ENCODE measurements at regions not wholly inside any gene's neighbourhood (a gene's known extent, or its start where the extent isn't known, plus 50 kb on each side); places are given as distances from the start of the nearest gene placed in this dataset.
"Not testable (repeated sequence)": the region's sequence is repeated elsewhere in the genome, so short reads cannot be mapped to it uniquely, and the experiment has no call there.

DNA sequence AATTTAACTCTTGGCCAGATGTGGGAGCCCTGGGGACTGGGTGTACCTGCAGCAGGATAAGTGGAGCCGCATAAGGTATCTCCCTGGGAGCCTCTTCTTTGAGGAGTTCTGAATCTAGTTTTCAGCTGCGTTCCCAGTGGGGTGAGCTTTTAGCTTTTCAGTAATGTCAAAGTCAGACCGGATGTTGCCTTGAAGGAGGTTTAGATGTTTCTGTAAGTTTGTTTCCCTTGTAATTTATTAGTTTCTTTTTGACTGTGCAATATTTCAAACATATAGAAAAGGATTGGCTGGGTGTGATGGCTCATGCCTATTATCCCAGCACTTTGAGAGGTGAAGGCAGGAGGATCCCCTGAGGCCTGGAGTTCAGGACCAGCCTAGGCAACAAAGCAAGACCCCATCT lies 98.6 kb upstream of the EEF2KMT start:
- no peak for DNase-seq
- intact Hi-C loops (cut with DNase I), result no loop called here

DNA sequence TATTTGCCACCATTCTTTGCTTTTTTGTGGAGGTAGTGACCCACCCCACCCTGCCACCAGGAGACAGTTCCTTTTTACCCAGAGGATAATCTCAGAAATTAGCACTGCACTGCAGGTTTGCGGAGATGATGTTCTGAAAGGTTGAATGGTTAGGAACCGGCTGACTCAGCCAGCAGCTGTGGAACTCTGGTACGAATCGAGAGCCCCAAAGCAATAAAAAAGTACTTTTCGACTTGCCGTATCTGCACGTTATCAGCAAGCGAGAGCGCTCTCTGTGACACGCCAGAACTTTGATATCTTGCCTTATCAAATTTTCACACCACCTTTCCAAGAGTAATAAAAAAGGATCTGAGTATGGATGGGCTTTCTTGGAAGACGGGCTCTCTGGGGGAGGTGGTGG lies 96.3 kb upstream of the EEF2KMT start:
- peak in 15 of 42 donors; percentile 5 to 40 (median 12) for DNase-seq
- intact Hi-C loops (cut with DNase I), result no loop called here

DNA sequence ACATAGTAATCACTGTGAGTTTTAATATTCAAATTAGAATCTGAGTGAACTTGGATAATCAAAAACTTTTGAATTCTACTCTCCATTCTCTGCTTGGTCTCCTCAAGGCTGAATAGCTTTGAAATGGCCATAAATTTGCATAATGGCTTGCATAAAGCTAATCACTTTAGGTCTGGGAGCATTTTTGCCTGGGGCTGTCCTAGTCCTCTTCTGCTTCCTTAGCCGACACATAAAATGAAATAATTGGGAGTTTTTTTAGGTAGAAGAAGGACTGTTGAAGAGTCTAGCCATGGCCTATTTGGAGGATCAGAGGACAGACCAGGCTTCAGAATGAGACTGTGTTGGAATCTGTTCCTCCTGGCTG lies 91.4 kb upstream of the EEF2KMT start:
- no peak for DNase-seq
- intact Hi-C loops (cut with DNase I), result no loop called here

GRCh38 chr16:5188318-5188988 lies 90.9 kb upstream of the EEF2KMT start:
- intact Hi-C loops (cut with DNase I), result no loop called here
- DNase-seq, result no peak

GRCh38 chr16:5187402-5187952 lies 89.9 kb upstream of the EEF2KMT start:
- no peak for DNase-seq
- intact Hi-C loops (cut with DNase I), result no loop called here

GRCh38 chr16:5186381-5186903 lies 88.8 kb upstream of the EEF2KMT start:
- no peak for DNase-seq
- intact Hi-C loops (cut with DNase I), result no loop called here

DNA sequence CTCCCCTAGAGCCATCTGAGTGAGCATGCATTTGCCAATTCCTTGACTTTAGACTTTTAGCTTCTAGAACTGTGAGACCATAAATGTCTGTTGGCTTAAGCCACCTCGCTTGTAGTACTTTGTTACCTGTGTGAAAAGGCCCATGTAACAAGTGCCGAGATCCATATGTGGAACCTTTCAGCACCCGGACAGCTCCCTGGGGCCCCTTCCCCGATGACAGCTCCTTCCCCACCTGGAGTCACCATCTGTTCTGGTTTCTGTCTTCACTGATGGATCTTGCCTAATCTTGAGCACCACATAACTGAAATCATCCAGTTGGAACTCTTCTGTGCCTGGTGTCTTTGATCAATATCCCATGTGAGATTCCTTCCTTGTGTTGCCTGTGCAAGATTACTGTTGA lies 78.9 kb upstream of the EEF2KMT start:
- intact Hi-C loops (cut with DNase I), result no loop called here
- no peak for DNase-seq

DNA sequence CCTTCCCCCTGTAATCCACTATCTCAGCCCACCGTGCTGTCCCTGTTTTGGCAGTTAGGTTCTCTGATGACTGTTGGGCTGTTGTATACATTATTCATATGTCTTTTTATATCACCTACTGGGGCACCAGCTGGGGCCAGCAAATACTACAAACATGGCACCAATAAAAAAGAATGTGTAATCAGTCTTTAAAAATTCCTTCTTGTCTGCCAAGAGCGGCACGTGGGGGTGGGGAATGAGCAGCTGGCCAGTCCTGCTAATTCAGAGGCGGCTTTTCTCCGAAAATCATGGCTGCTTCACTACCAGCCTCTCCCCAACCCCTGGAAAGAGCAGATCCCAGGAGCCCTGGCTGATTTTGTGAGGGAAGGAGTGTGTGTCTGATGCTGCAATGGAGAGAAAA lies 77.7 kb upstream of the EEF2KMT start:
- intact Hi-C loops (cut with DNase I), result no loop called here
- peak in 28 of 42 donors; percentile 5 to 55 (median 19) for DNase-seq

- no peak for DNase-seq
- intact Hi-C loops (cut with DNase I), result no loop called here
Measured at GRCh38 chr16:5166486-5166885, 68.9 kb upstream of the EEF2KMT start.

DNA sequence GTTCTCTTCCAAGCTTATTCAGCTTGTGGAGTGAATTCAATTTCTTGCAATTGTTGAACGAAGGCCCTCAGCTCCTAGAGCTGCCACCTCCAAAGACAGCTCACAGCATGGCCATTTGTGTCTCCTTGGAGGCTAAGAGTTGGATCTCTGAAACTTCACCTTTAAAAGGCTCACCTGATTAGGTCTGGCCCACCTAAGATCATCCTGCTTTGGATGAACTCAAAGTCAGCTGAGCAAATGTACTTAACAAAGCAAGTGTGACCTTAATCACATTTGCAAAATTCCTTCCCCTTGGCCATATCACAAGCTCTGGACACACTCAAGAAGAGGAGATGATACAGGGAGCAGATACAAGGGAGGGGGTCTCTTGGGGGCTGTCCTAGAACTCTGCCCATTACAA lies 67.8 kb upstream of the EEF2KMT start:
- DNase-seq; intact Hi-C loops (cut with DNase I): not testable (repeated sequence)

DNA sequence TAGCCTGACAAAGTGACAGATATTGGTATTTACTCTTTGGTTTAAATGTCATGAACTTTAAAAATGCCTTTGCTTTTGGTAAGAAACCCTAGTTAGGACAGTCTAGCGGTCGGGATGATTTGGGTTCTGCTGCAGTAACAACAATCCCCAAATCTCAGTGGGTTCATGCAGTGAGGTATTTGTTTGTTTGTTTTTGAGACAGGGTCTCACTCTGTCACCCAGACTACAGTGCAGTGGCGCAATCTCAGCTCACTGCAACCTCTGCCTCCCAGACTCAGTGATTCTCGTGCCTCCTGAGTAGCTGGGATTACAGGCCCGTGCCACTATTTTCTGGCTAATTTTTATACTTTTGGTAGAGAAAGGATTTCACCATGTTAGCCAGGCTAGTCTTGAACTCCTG lies 65.2 kb upstream of the EEF2KMT start:
- intact Hi-C loops (cut with DNase I); DNase-seq: not testable (repeated sequence)

- DNase-seq; intact Hi-C loops (cut with DNase I): not testable (repeated sequence)
Measured at GRCh38 chr16:5161888-5162287, 64.3 kb upstream of the EEF2KMT start.

- intact Hi-C loops (cut with DNase I); DNase-seq: not testable (repeated sequence)
Measured at GRCh38 chr16:5160010-5160409, 62.4 kb upstream of the EEF2KMT start.

GRCh38 chr16:5159537-5159936 lies 61.9 kb upstream of the EEF2KMT start:
- intact Hi-C loops (cut with DNase I); DNase-seq: not testable (repeated sequence)

DNA sequence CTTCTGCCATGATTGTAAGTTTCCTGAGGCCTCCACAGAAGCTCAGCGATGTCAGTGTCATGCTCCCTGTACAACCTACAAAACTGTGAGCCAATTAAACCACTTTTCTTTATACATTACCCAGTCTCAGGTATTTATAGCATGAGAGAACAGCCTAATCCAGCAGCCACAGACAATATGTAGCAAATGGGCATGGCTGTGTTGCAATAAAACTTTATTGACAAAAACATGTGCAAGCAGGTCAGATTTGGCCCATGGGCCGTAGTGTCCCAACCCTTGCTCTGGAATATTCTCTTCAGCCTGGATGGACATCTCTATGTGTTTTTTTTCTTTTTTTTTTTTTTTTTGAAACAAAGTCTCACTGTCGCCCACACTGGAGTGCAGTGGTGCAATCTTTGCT lies 60.9 kb upstream of the EEF2KMT start:
- no peak for DNase-seq
- intact Hi-C loops (cut with DNase I), result no loop called here

DNA sequence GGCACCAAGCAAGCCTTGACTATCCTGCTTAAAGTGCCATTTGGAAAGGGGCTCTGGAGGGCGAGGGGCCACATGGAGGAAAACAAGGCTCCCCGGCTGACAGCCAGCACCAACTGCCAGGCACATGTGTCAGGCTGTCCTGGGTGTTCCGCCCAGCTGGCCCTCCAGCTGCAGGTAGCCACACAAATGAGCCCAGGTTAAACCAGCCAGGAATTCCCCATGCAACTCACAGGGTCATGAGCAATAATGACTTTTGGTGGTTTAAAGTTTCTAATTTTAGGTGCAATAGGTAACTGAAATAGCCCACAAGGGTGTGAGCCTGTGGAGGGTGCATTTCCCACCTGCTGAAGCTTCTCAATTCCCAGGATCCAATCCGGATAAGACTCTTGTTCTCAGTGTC lies 58.9 kb upstream of the EEF2KMT start:
- DNase-seq; intact Hi-C loops (cut with DNase I): not testable (repeated sequence)

- DNase-seq; intact Hi-C loops (cut with DNase I): not testable (repeated sequence)
Measured at GRCh38 chr16:5154006-5154405, 56.4 kb upstream of the EEF2KMT start.

- DNase-seq; intact Hi-C loops (cut with DNase I): not testable (repeated sequence)
Measured at GRCh38 chr16:5151409-5151808, 53.8 kb upstream of the EEF2KMT start.
